Lower lobe of right lung (tissue), 2 donors: ENCODE measurements at regions not wholly inside any gene's neighbourhood (a gene's known extent, or its start where the extent isn't known, plus 50 kb on each side); places are given as distances from the start of the nearest gene placed in this dataset.

ENCODE experiments used
- ATAC-seq, 2 donors: fragments of 200-7000 bp; cut with Tn5 transposase; one replicate each; pipeline ENCODE4 v1.9.1; 2020 to 2022; ENCODE audit warnings: mild to moderate bottlenecking in 2 of 2, moderate library complexity in 2 of 2
- DNase-seq: peaks from one replicate; pipeline ENCODE4 v3.0.0-alpha.2; 2020
- H3K27ac ChIP-seq: fragments of 200-600 bp; one replicate; pipeline ENCODE4 v1.8.0; 2022
- H3K27me3 ChIP-seq: fragments of 200-600 bp; one replicate; pipeline ENCODE4 v1.8.0; 2022; ENCODE audit warnings: low read depth
- H3K36me3 ChIP-seq: fragments of 200-600 bp; one replicate; pipeline ENCODE4 v1.8.0; 2022; ENCODE audit warnings: mild to moderate bottlenecking
- H3K4me1 ChIP-seq: fragments of 200-600 bp; one replicate; pipeline ENCODE4 v1.8.0; 2022
- H3K4me3 ChIP-seq: fragments of 200-600 bp; one replicate; pipeline ENCODE4 v1.8.0; 2022; ENCODE audit warnings: mild to moderate bottlenecking
- H3K9me3 ChIP-seq: fragments of 200-600 bp; one replicate; pipeline ENCODE4 v1.8.0; 2022
- intact Hi-C: fragments of 100-400 bp; cut with DNase I; formaldehyde crosslinking; loops from one replicate; pipeline ENCODE4 v1.11.0; 2022
- TF ChIP-seq, protein P1 (sequence below): fragments of 200-600 bp; IDR thresholded peaks from one replicate; pipeline ENCODE4 v1.8.0; 2022; ENCODE audit warnings: antibody characterized with exemption, mild to moderate bottlenecking
- donor health status: DM: no; HTN: yes; CAD: no; lungs with severe emphysema.

DNA sequence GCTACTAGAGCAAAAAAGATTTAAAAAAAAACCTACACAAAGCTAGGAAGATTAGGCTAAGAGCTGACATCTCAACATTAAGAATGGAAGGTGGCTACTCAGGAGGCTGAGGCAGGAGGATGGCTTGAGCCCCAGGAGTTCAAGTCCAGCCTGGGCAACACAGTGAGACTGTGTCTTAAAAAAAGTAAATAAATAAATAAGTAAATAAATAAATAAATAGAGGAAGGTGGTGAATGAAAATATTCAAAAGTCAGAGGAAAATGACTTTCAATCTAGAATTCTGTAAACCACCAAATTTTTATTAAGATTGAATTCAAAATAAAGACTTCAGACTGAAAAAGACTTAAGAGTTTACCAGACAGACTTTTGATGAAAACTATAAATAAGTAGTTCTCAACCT is 50.9 kb upstream of the TMPRSS2 start:
- H3K36me3 ChIP-seq: no peaks in the 10 kb centered on the region
- DNase-seq (no peak), ATAC-seq (no peak)
- peaks cover 5% of the 10 kb centered on the region for H3K27me3 ChIP-seq
- peaks cover 4% of the 10 kb centered on the region for H3K4me1 ChIP-seq
- no peak overlapping the region for H3K4me3 ChIP-seq
- intact Hi-C loops: no loop called here
- no peaks in the 10 kb centered on the region for H3K9me3 ChIP-seq
- TF ChIP-seq, protein P1, sequence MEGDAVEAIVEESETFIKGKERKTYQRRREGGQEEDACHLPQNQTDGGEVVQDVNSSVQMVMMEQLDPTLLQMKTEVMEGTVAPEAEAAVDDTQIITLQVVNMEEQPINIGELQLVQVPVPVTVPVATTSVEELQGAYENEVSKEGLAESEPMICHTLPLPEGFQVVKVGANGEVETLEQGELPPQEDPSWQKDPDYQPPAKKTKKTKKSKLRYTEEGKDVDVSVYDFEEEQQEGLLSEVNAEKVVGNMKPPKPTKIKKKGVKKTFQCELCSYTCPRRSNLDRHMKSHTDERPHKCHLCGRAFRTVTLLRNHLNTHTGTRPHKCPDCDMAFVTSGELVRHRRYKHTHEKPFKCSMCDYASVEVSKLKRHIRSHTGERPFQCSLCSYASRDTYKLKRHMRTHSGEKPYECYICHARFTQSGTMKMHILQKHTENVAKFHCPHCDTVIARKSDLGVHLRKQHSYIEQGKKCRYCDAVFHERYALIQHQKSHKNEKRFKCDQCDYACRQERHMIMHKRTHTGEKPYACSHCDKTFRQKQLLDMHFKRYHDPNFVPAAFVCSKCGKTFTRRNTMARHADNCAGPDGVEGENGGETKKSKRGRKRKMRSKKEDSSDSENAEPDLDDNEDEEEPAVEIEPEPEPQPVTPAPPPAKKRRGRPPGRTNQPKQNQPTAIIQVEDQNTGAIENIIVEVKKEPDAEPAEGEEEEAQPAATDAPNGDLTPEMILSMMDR: no peak
- H3K27ac ChIP-seq: no peak overlapping the region

DNA sequence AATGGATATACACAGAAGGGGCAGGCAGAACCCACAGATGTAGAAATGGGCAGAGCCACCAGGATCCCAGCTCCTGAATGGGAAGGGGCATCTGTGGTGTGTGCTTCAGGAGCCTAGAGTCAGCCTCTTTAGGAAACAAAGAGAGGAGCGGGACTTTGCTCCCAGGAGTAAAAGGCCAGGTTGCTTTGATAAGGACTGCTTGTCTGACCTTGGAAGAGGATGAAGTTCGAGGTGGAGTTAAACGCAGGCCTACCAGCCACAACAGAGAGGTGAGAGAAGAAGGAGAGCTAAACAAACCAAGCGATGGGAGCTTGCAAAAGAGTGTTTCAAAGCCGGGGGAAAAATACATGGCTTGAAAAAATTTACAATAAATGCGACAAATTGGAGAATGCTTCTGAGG is 49.9 kb upstream of the TMPRSS2 start:
- ATAC-seq: no peak
- H3K4me3 ChIP-seq: no peak overlapping the region
- no peak overlapping the region for H3K27ac ChIP-seq
- no peaks in the 10 kb centered on the region for H3K9me3 ChIP-seq
- H3K4me1 ChIP-seq: peaks cover 4% of the 10 kb centered on the region
- intact Hi-C loops: no loop called here
- H3K27me3 ChIP-seq: peaks cover 3% of the 10 kb centered on the region
- TF ChIP-seq, protein P1: no peak
- no peak for DNase-seq
- H3K36me3 ChIP-seq: no peaks in the 10 kb centered on the region
